Naive thymus-derived CD8-positive, alpha-beta T cell (primary cell): ENCODE measurements at regions not wholly inside any gene's neighbourhood (a gene's known extent, or its start where the extent isn't known, plus 50 kb on each side); places are given as distances from the start of the nearest gene placed in this dataset.

Experiments used
- ATAC-seq, 2 donors: fragments of 150-1000 bp; cut with Tn5 transposase in 1 of 2; sonication (Bioruptor Pico), chemical (Tn5 transposase) in 1 of 2; 1 replicate in 1 of 2; 2 replicates in 1 of 2; pipeline ENCODE4 v1.10.0; 2021; ENCODE audit warnings: mild to moderate bottlenecking in 2 of 2, moderate library complexity in 2 of 2
- POLR2A ChIA-PET: fragments of 350-600 bp; sonication (Branson Sonifier 250); formaldehyde crosslinking; loops from one replicate; lab custom pipeline; 2021; ENCODE audit warnings: antibody characterized with exemption; lab: Charles Lee
- DNase-seq, 10 donors: peaks; one replicate each; pipeline versions ENCODE4 v3.0.0 to v3.0.0-alpha.2; 2020 to 2022
- H3K27ac Mint-ChIP-seq, 10 donors: one replicate each; pipeline ENCODE4 v1.8.0; 2020 to 2022; ENCODE audit warnings: mild to moderate bottlenecking in 10 of 10, mixed read lengths in 10 of 10, moderate library complexity in 4 of 10, inconsistent platforms in 1 of 10
- H3K27me3 Mint-ChIP-seq, 5 donors: one replicate each; pipeline ENCODE4 v1.8.0; 2021 to 2022; ENCODE audit warnings: mixed read lengths in 5 of 5
- H3K36me3 Mint-ChIP-seq, 3 donors: one replicate each; pipeline ENCODE4 v1.8.0; 2020 to 2022; ENCODE audit warnings: mixed read lengths in 3 of 3, mild to moderate bottlenecking in 2 of 3, inconsistent platforms in 1 of 3
- H3K4me1 Mint-ChIP-seq, 4 donors: one replicate each; pipeline ENCODE4 v1.8.0; 2021 to 2022; ENCODE audit warnings: mixed read lengths in 4 of 4
- H3K4me3 Mint-ChIP-seq, 10 donors: one replicate each; pipeline ENCODE4 v1.8.0; 2020 to 2022; ENCODE audit warnings: mild to moderate bottlenecking in 10 of 10, mixed read lengths in 10 of 10, moderate library complexity in 6 of 10, inconsistent platforms in 1 of 10
- H3K9me3 Mint-ChIP-seq, 9 donors: one replicate each; pipeline ENCODE4 v1.8.0; 2020 to 2022; ENCODE audit warnings: mixed read lengths in 9 of 9, mild to moderate bottlenecking in 3 of 9, inconsistent platforms in 1 of 9, moderate library complexity in 1 of 9

DNA sequence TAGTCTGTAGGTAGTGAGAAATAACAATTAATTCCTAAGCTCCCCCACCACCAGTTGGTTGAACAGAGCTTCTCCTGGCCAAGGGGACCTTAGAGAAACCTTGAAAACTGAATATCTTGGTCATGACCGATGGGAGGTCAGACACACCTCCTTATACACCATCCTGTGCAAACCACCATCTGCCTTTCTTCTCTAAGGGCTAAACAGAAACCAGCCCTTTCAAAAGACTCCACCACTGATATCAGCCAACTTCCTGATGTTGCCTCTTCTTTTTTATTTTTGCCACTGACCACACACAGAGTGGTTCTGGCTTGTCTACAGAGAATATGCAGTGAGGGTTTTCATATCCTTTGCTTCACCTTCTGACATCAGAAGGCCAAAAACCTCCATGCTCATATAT lies 977.7 kb upstream of the SEL1L start:
- Mint-ChIP-seq H3K4me3 (no peak overlapping the region), H3K9me3 (peaks cover 0 to 23% (median 4%) of the 10 kb centered on the region in 9 donors), H3K27me3 (no peaks in the 10 kb centered on the region), H3K27ac (no peak overlapping the region), H3K36me3 (no peaks in the 10 kb centered on the region), H3K4me1 (no peaks in the 10 kb centered on the region)
- POLR2A ChIA-PET = no interaction called here
- no peak for DNase-seq
- no peak for ATAC-seq

DNA sequence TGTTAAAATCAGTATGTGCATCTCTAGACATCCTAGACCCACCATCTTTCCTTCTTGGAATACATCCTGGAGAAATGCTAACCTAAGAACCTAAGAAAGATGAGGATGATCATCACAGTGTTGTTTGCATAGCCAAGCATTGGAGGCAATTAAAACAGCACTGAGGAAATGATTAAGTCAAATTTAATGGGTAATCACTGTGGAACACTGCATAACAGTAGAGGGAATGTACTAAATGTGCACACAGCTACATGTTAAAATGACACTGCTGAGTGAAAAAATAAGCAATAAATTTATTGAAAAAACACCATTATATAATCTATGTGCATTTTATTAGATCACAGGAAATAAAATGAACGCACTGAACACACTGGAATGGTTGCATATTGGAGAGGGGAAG lies 987.1 kb upstream of the SEL1L start:
- no peak overlapping the region for H3K4me3 Mint-ChIP-seq
- H3K4me1 Mint-ChIP-seq = no peaks in the 10 kb centered on the region
- no peaks in the 10 kb centered on the region for H3K36me3 Mint-ChIP-seq
- ATAC-seq (no peak), DNase-seq (no peak)
- POLR2A ChIA-PET = no interaction called here
- H3K9me3 Mint-ChIP-seq = peaks cover 3 to 36% (median 10%) of the 10 kb centered on the region in 9 donors
- H3K27me3 Mint-ChIP-seq = no peaks in the 10 kb centered on the region
- no peak overlapping the region for H3K27ac Mint-ChIP-seq

DNA sequence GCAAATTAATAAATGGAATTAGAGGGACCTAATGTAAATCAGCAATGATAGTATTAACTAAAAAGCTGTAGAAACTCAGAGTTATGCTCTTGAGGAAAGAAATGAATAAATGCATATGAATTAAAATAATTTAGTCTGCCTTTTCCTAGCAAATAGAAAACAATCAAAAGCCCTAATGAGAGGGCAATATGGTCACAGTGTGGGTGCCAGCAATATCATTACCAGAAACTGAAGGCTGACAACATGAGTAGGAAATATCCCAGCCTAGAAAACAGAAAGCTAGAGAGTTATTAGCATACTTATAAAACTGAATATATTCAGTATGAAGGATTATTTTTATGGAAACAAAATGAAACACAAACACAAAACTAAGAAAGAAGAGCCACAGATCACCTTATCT lies 987.5 kb upstream of the SEL1L start:
- no peaks in the 10 kb centered on the region for H3K4me1 Mint-ChIP-seq
- no peaks in the 10 kb centered on the region for H3K36me3 Mint-ChIP-seq
- ATAC-seq = no peak
- DNase-seq = no peak
- no peaks in the 10 kb centered on the region for H3K27me3 Mint-ChIP-seq
- no peak overlapping the region for H3K4me3 Mint-ChIP-seq
- peaks cover 3 to 36% (median 10%) of the 10 kb centered on the region in 9 donors for H3K9me3 Mint-ChIP-seq
- POLR2A ChIA-PET = no interaction called here
- H3K27ac Mint-ChIP-seq = no peak overlapping the region

DNA sequence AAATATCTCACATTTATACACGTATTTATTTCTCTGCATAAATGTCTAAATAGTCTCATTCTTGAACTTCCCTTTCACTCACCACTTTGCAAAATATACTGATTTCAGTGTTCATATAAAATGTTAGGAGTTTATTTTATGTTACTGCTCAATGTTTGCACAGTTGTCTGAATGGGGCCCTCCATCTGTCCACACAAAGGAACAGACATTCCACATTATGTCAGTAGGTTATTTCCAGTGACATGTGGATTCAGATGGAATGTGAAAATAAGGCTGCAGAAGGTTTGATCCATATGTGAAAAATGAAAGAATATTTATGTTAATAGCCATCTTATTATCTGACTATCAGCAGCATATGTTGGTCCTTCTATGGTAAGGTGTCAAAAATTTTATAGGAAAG lies 994.4 kb upstream of the SEL1L start:
- POLR2A ChIA-PET = no interaction called here
- DNase-seq (no peak), ATAC-seq (no peak)
- peaks cover 0 to 30% (median 10%) of the 10 kb centered on the region in 9 donors for H3K9me3 Mint-ChIP-seq
- H3K36me3 Mint-ChIP-seq = no peaks in the 10 kb centered on the region
- H3K27ac Mint-ChIP-seq = no peak overlapping the region
- H3K4me3 Mint-ChIP-seq = no peak overlapping the region
- no peaks in the 10 kb centered on the region for H3K27me3 Mint-ChIP-seq
- H3K4me1 Mint-ChIP-seq = no peaks in the 10 kb centered on the region

DNA sequence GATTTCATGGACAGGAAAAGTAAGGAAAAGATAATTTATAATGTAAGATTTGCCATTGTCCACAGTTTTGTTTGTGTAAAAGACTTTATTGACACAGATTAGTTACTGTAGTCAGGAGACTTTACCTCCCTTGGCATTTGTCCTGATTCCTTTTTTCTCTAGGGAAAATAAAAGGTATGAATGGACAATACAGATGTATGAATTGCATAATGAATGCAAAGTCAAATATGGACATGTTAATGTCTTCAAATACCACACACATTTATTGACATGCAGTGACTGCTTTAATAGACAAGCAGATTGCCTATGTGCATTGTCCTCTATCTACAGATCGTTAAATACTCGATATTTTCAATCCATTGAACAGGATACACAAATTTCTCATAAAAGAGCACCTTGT lies 999.7 kb upstream of the SEL1L start:
- Mint-ChIP-seq H3K36me3 (no peaks in the 10 kb centered on the region), H3K9me3 (peaks cover 0 to 29% (median 8%) of the 10 kb centered on the region in 9 donors), H3K27ac (no peak overlapping the region), H3K4me1 (no peaks in the 10 kb centered on the region), H3K4me3 (no peak overlapping the region), H3K27me3 (no peaks in the 10 kb centered on the region)
- DNase-seq (no peak), ATAC-seq (no peak)
- POLR2A ChIA-PET = no interaction called here

DNA sequence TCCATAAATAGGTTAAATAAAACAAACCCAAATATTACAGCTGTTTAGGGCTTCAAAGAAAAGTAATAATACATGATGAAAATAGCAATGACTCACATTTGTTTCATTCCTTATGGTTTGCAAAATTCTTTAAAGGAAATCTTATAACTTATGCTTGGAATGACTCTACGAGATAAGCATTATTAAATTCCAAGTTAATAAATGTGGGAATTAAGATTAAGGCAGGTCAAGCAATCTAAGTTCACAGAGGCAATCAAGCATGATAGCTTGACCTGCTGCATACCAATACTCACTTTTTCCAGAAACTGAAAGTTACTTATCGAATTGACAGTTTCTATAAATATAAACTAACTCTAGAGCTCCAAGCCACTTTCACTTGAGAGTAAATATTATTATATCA lies 1002.9 kb upstream of the SEL1L start:
- POLR2A ChIA-PET = no interaction called here
- Mint-ChIP-seq H3K9me3 (peaks cover 0 to 42% (median 10%) of the 10 kb centered on the region in 9 donors), H3K27ac (no peak overlapping the region), H3K36me3 (no peaks in the 10 kb centered on the region), H3K27me3 (no peaks in the 10 kb centered on the region), H3K4me1 (no peaks in the 10 kb centered on the region), H3K4me3 (no peak overlapping the region)
- no peak for DNase-seq
- ATAC-seq = no peak

DNA sequence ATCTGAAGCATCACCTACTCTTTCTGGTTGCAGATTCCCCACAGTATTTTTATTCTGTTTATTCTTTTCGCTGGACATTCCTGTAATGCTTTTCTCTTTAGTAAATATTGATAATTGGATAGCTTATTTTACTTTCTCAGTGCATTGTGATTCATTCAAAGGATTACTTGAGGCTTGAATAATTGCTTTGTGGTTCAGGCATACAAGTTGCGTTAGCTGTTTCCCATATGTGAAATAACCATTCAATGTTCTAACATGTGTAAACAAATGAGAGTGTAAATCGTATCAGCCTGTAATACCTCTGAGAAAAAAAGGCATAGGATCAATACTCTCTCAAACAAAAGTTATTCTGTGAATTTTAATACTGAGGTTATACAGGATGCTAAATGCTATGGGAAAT lies 1004.2 kb upstream of the SEL1L start:
- Mint-ChIP-seq H3K4me1 (no peaks in the 10 kb centered on the region), H3K27ac (no peak overlapping the region), H3K4me3 (no peak overlapping the region), H3K36me3 (no peaks in the 10 kb centered on the region), H3K9me3 (peaks cover 0 to 47% (median 12%) of the 10 kb centered on the region in 9 donors), H3K27me3 (no peaks in the 10 kb centered on the region)
- DNase-seq = no peak
- POLR2A ChIA-PET = no interaction called here
- ATAC-seq = no peak

DNA sequence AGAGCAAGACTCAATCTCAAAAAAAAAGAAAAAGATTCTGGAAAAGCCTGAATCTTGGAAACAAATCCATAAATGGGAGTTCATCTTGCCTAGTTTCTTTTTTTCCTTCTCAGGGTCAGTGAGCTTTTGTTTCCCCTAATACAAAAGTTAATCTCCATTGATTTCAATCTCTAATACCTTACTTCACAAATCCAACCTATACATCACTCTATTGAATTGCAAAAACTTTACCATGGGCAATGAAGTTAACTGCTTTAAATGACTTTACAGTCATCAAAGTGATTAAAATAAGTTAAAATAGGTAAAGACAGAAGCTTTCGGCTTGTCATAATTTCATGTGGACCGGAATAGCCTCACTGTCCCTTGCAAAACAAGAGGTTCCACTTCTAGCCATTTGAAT lies 1012.7 kb upstream of the SEL1L start:
- Mint-ChIP-seq H3K4me1 (no peaks in the 10 kb centered on the region), H3K4me3 (no peak overlapping the region), H3K27me3 (no peaks in the 10 kb centered on the region), H3K9me3 (peaks cover 0 to 29% (median 10%) of the 10 kb centered on the region in 9 donors), H3K27ac (no peak overlapping the region), H3K36me3 (no peaks in the 10 kb centered on the region)
- ATAC-seq (no peak), DNase-seq (no peak)
- POLR2A ChIA-PET = no interaction called here

DNA sequence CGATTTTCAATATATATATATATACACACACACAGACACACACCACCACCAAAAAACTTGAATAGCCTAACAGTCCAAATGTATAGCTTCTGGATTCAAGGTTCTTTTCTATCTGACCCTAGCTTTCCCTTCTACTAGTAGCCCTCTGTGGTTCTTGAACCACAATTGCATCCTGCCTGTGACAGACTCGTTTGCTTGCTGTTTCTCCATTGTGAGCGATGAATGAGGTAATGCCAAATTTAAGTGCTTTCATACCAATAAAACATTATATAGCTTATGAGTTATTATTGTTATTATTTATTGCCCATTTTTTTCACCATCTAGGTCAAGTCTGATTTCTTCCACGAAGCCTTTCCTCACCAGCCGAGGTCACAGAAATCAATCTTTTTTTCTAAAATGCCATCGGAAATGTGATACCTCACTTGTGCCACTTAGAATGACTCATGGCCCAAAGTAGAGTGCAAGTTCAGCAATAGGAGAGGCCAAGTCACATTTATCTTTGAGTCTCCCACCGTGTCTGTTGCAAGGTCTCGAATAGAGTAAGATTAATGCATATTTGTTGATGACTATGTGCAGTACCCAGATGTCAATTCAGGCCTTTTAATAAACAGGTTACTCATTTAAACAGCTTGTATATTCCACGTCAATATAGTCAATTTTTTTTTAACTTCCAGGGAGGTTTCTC lies 1015.8 kb upstream of the SEL1L start:
- POLR2A ChIA-PET = no interaction called here
- Mint-ChIP-seq H3K27ac (no peak overlapping the region), H3K9me3 (peaks cover 0 to 19% (median 8%) of the 10 kb centered on the region in 9 donors), H3K4me3 (no peak overlapping the region), H3K36me3 (no peaks in the 10 kb centered on the region), H3K27me3 (no peaks in the 10 kb centered on the region), H3K4me1 (no peaks in the 10 kb centered on the region)
- no peak for DNase-seq
- no peak for ATAC-seq

DNA sequence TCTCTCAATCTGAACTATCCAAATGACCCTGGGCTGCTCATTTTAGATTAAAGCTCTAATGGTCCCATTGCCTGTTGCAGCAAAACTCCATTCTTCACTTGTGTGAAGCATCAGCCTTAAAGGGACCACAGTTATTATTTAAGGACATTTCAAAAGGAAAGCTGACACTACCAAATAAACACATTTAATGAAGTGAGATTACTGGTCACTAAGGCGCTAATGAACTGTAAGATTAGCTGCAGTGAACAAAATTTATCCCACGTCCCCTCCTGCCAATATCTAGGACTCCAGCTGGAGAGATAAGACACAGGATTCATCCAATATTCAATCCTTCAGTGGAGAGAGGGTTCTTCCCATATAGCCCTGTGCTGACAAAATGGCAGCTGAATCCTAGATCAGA lies 1029.2 kb upstream of the SEL1L start:
- H3K9me3 Mint-ChIP-seq = peaks cover 0 to 51% (median 12%) of the 10 kb centered on the region in 9 donors
- DNase-seq (no peak), ATAC-seq (no peak)
- H3K27ac Mint-ChIP-seq = no peak overlapping the region
- POLR2A ChIA-PET = no interaction called here
- no peak overlapping the region for H3K4me3 Mint-ChIP-seq
- no peaks in the 10 kb centered on the region for H3K27me3 Mint-ChIP-seq
- no peaks in the 10 kb centered on the region for H3K4me1 Mint-ChIP-seq
- no peaks in the 10 kb centered on the region for H3K36me3 Mint-ChIP-seq

DNA sequence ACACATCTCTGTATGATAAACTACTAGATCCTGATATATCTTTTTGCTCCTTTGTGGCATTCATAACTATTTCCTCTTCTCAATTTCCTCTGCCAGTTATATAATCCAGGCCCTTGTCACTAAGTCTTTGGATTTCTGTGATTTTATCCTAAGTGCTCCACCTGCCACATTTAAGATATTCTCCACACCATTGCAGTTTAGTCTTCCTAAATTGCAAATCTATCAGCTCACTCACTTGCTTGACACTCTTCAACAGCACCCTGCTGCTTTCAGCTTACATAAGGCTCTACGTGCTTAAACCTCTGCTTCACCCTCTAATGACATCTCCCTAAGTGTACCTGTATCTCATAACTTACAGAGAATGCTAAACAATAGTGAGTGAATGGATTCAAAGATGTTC lies 1032.2 kb upstream of the SEL1L start:
- Mint-ChIP-seq H3K27me3 (no peaks in the 10 kb centered on the region), H3K4me1 (no peaks in the 10 kb centered on the region), H3K4me3 (no peak overlapping the region), H3K36me3 (no peaks in the 10 kb centered on the region), H3K27ac (no peak overlapping the region), H3K9me3 (peaks cover 2 to 55% (median 11%) of the 10 kb centered on the region in 9 donors)
- DNase-seq = no peak
- POLR2A ChIA-PET = no interaction called here
- no peak for ATAC-seq

DNA sequence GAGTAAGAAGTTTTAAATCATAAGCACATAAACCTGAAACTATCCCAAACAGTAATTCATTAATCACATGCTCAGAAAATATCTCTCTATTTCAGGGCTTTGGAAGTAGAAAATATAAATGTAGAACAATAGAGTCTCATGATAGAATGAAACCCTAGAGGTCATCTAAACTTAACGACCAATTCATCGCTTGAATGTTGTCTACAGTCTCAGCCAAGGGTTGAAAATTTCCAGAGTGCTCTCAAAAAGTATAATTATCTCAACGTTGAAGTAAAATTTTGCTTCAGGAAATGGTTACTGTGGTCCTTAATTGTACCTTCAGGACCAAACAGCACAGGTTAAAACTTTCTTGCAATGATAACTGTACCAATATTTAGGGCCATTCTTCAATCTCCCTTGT lies 1053.6 kb upstream of the SEL1L start:
- no peak overlapping the region for H3K27ac Mint-ChIP-seq
- POLR2A ChIA-PET = no interaction called here
- no peak overlapping the region for H3K4me3 Mint-ChIP-seq
- DNase-seq = no peak
- no peaks in the 10 kb centered on the region for H3K4me1 Mint-ChIP-seq
- peaks cover 2 to 20% (median 7%) of the 10 kb centered on the region in 9 donors for H3K9me3 Mint-ChIP-seq
- H3K36me3 Mint-ChIP-seq = no peaks in the 10 kb centered on the region
- ATAC-seq = no peak
- no peaks in the 10 kb centered on the region for H3K27me3 Mint-ChIP-seq

DNA sequence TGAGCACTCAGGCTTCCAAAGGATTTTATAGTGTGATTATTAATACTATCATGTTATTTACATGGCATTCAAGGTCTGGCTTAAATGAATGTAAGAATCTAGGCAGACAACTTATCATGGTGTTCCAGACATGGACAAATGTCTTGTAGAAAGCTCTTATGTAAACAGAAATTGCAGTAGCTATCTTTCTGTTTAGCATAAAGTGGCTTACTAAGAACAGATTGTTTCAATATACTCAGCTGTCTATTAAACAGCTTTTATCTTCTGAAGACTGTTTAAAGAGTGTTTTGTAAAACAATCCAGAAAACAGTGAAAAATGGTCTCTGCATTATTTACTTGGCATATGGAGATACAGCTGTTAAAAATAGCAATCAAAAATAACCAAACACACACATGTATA lies 1061.8 kb upstream of the SEL1L start:
- Mint-ChIP-seq H3K27me3 (no peaks in the 10 kb centered on the region), H3K9me3 (peaks cover 3 to 31% (median 8%) of the 10 kb centered on the region in 9 donors), H3K4me3 (no peak overlapping the region), H3K4me1 (no peaks in the 10 kb centered on the region), H3K36me3 (no peaks in the 10 kb centered on the region), H3K27ac (no peak overlapping the region)
- no peak for DNase-seq
- ATAC-seq = no peak
- POLR2A ChIA-PET = no interaction called here

DNA sequence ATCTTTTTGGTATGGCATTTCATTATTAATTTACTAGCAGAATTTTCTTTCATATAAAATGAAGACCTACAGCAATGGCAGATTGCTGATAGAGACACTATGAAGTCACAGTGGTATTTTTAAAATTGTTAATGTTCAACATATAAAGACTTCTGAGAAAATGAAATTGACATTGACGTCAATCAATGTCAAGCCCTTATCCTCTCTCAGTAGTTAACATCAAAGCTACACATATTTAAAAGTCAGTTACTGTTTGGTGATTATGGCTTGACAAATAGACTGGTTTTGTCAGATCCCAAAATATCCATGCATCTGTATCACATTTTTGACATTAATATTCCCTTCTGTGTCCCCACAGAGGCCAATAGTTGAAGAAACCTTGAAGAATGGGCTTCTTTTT lies 1069.1 kb upstream of the SEL1L start:
- ATAC-seq (no peak), DNase-seq (no peak)
- no peaks in the 10 kb centered on the region for H3K4me1 Mint-ChIP-seq
- no peak overlapping the region for H3K4me3 Mint-ChIP-seq
- H3K9me3 Mint-ChIP-seq = peaks cover 1 to 26% (median 9%) of the 10 kb centered on the region in 9 donors
- POLR2A ChIA-PET = no interaction called here
- no peaks in the 10 kb centered on the region for H3K27me3 Mint-ChIP-seq
- no peaks in the 10 kb centered on the region for H3K36me3 Mint-ChIP-seq
- no peak overlapping the region for H3K27ac Mint-ChIP-seq
